Left renal pelvis (tissue), 4 donors: ENCODE measurements at regions not wholly inside any gene's neighbourhood (a gene's known extent, or its start where the extent isn't known, plus 50 kb on each side); places are given as distances from the start of the nearest gene placed in this dataset.

Experiments used
- DNase-seq, 4 donors: peaks; one replicate each; pipeline ENCODE4 v3.0.0-alpha.2; 2013; ENCODE audit warnings: low read depth in 4 of 4, low spot score in 3 of 4

DNA sequence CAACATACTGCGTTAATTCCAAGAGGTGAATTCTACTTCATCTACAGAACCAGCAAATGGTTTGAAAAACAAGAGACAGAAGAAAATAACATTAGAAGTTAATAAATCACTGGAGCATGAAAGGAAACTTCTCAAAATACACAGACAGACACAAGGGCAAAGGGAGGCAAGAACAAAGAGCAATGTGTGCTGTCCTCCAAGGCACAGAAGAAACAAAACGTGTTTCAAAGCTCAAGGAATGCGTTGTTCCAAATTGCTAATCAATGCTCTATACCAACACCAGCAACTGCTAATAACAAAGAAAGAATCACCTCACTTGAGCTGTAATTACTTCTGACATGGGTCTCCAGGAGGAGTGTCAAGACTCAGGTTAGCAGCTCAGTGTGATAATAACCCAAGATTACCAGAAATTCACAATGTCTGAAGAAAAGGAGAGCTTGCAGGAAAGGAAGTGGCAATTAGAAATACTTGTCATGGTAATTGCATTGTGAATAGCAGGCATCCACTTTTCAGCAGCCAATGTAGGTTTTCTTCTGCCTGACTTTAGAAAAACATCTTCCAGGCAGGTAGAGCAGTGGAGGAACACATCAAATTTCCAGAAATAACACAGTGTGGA is 175.4 kb downstream of the SEC16B start:
- DNase-seq, result no peak

DNA sequence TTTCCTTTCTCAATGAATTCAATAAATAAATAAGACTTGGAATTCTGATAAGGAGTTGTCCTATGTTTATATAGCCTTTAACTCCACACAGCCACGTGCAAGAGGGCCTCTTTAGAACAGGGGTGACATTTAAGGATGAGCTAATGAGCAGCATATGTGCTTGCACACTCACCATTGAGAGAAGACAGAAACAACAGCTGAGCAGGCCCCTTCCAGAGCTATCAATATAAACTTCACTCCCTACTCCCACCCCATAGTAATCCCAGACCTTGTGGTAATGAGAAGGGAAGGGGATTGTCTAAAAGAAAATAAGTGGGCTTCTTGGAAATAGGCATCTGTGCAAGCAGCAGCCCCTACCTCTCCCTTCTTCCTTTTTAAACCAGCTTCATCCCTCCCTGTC is 176.0 kb downstream of the SEC16B start:
- DNase-seq, result no peak

DNA sequence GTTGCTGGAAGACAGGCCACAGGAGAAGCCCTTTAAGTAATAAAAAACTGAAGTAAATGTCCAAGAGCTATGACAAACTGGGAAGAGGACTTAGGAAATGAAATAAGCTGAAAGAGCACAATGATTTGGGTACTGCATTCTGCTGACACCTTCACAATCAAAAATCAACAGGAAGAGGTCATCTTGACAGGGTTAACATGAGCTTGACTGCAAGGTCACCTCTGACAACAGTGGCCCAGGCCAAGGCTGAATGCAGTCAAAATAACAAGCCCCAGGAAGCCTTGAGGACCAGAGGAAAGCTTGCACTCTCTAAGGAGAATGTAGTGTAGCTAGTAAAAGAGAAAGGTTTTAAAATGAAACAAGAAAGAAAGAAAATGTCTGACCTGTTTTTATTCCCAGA is 179.3 kb downstream of the SEC16B start:
- no peak for DNase-seq

DNA sequence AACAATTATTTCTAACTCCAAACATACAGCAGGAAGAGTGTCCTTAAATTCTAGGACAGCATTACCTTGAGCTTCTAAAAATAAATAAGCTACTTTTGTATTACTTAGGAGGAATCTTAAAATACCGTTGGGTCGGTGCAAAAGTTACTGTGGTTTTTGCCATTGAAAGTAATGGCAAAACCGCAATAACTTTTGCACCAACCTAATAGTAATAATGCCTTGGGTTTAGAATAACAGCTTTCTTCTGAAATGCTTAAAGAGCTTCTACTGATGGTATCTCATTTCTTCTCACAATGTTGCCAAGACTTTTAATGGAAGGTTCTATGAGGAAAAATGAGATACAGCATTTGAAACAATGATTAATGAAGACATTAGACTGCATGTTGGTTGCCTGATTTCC is 179.9 kb downstream of the SEC16B start:
- DNase-seq, result no peak

GRCh38 chr1:177786176-177786745 is 183.6 kb downstream of the SEC16B start:
- no peak for DNase-seq

DNA sequence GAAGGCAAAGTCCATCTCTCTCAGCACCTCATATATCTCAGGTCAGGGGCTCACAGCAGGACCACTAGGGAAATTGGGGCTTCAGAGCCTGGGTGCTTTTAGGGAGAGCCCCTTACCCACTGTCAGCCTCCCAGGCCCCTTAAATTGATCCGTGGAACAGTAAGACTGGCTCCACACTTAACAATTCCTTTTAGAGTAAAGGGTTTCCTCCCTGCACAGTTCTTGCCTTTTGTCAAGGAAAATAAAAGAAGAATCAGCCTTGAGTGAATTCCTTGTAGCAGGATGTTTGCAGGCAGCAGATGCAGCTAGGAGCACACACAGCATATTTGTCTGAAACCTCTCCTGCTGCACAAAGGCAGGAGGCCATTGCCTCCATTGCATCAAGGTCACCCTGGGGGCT is 184.9 kb downstream of the SEC16B start:
- DNase-seq, result no peak

- DNase-seq, result no peak
Measured at GRCh38 chr1:177784409-177784808, 185.4 kb downstream of the SEC16B start.

DNA sequence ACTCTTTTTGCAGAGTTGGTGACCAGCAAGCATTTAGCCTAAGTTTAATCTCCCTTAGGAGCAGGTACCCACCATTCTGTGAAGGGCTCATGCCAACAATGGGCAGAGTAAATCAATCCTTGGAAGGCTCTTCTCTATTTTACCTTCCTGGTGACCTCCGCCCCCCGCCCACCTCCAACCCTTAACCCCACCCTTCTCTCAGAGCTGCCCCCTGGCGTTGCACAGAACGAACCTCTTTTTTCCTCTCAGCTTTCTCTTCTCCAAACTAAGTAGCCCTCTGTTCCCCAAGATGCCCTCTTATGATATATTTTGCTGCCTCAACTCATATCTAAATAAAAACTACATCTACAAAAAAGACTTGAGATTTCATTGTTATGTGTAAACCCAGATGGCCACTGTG is 186.8 kb downstream of the SEC16B start:
- DNase-seq, result no peak

GRCh38 chr1:177780096-177780700 is 189.7 kb downstream of the SEC16B start:
- peak in 1 of 4 donors; percentile 42 for DNase-seq

DNA sequence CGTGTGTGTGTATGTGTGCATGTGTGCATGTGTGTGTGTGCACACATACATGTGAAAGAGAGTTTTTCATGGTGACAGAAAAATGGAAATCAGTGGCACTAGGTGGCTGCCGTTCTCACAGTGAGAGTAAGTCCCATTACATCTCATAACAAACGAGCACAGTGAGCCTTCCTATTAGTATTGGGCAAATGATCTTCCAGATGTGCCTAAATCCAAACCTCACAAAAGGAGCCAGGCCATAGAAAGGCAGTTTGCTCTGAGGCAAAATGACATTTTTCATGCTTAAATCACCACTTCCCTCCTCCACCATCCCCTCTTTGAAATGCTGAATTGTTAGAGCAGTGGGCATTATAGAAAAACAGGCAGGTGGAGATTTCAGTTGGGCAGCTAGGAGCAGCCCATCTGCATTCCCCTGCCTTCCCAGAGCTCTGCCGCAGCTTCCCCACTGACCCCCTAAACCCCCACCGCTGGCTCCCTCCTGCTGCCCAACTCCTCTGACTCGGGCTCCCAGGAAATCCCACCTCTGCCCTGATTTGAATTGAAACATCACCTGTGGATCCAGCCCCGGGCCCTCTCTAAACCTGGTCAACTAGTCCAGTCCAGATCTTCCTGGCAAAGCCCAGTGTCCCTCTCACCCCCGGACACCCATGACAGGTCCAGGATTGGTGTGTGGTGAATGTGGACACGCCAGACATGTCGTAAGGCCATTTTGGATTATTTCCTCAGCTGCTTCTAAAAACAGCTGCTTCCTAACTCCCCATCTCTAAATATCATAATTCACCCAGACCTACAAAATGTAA is 190.5 kb downstream of the SEC16B start:
- no peak for DNase-seq

DNA sequence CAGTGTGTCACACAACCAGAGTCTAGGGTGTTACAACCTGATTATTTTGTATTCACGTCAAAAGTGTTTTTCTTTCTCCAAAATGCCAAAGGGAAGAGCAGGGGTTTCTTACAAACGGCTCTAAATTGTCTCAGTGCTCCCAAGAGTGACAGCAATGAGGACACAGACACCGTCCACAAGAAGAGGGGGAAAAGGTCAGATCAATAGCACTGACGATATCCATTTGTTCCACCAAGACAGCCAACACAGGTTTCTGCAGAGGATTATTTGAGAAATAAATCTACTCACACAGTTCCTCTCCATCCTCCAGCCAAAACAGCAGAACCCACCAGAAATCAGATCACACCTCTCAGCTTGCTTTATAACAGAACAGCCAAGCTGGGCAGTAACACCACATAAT is 193.9 kb downstream of the SEC16B start:
- no peak for DNase-seq

GRCh38 chr1:177772386-177772960 is 197.4 kb downstream of the SEC16B start:
- no peak for DNase-seq

DNA sequence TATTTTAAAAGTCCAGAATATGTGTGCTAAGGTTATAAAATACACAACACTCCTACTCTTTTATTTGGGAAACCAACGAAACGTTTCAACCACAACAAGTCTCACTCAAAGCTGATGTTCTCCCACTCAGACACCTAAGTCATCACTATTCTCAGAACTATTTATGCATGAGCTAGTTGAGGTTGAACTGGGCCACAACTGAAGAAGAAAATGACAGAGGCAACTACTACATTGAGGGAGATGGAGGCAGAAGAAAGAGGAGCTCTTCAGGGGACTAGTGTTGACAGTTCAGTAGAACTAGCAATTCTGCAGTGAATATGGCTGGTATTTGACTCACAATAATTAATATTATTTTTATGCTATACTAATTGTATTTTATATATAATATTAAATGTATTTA is 198.2 kb downstream of the SEC16B start:
- DNase-seq, result no peak

GRCh38 chr1:177770096-177770495 is 199.8 kb downstream of the SEC16B start:
- no peak for DNase-seq

- DNase-seq, result no peak
Measured at GRCh38 chr1:177755851-177756560, 213.9 kb downstream of the SEC16B start.

DNA sequence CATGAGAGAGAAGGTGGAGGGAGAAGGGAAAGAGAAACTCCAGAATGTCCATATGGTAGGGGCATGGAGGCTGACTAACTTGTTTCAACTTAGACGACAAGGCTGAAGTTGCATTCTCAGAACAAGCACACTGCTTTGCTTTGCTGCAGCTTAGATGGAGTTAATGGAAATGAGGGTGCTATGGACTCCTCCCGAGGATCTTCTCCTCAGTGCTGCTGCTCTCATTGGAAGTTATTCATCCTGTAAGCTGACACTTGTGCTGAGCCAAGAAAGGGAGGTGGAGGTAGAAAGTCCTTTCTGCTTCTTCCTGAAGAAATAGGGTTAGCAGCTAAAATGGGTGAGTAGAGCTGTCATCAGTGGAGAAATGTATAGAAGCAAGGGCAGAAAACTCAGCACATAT is 215.3 kb downstream of the SEC16B start:
- no peak for DNase-seq

DNA sequence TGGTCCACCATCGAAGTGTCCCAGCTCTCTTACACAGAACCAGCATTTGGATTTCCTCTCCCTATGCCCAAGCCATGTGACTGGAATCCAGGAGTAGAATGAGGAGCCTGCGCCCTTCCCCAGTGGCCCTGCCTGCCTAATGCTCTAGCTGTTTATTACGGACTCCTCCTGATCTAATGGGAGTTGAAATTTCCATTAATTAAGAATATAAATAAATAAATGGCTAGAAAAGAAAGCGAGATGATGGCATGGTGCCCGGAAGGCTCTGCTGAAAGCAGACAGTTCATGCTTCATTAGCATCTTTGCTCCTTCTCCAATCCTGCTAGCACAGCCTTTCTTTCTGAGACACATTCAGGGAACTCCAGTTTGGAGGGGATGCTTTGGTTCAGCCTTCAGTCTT is 216.2 kb downstream of the SEC16B start:
- no peak for DNase-seq

- DNase-seq, result no peak
Measured at GRCh38 chr1:177748080-177748801, 221.6 kb downstream of the SEC16B start.

DNA sequence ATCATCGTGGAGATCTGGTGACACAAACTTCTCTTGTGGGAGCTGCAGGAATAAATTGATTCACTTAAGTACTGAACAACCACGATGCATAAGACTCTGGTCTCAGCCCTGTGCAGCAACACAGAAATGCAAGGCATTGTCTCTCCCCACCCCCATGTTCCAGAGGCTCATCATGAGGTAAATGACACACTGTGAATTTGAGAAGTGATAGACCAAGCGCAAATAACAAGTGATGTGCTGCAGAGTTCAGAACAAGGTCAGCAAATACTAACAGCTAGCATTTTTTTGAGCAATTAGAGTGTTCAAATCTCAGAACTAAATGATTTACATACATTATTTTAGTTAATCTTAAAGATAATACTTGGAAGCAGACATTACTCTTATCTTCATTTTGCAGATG is 223.7 kb downstream of the SEC16B start:
- no peak for DNase-seq

DNA sequence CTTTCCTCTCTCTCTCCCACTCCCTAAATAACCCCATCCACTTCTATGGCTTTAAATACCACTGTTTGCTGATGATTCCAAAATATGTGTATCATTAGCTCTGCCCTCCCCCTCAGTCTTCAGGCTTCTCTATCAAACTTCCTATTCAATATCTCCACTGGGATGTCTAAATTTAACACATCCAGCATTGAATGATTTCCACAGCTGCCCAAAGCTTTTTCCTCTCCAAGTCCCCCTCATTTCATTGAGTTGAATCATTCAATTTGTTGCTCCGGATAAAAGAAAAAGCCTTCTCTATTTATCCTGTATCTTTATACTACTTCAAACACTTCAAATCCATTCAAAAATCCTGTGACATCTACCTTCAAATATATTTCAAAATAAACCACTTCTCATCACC is 225.0 kb downstream of the SEC16B start:
- no peak for DNase-seq
